ENCODE measurements at regions not wholly inside any gene's neighbourhood (a gene's known extent, or its start where the extent isn't known, plus 50 kb on each side); places are given as distances from the start of the nearest gene placed in this dataset.

DNA sequence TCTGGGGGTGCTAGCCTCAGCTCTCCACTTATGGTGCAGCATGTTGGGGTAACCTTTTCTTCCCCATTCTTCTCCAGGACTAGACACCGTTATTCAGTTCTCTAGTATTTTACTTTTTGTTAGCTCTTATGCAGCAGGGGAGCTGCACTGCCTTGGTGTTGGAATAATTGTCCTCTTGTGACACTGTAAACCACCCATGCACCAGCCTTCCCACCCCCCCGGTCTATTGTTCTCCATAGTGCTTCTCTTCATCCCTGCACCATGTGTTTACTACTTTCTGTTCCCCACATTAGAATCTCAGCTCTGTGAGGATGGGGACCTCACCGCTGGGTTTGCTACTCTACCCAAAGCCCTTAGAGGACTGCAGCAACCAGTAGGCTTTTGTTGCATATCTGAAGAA is 230.7 kb downstream of the RPS24 start:
- TF ChIP-seq, protein P1, sequence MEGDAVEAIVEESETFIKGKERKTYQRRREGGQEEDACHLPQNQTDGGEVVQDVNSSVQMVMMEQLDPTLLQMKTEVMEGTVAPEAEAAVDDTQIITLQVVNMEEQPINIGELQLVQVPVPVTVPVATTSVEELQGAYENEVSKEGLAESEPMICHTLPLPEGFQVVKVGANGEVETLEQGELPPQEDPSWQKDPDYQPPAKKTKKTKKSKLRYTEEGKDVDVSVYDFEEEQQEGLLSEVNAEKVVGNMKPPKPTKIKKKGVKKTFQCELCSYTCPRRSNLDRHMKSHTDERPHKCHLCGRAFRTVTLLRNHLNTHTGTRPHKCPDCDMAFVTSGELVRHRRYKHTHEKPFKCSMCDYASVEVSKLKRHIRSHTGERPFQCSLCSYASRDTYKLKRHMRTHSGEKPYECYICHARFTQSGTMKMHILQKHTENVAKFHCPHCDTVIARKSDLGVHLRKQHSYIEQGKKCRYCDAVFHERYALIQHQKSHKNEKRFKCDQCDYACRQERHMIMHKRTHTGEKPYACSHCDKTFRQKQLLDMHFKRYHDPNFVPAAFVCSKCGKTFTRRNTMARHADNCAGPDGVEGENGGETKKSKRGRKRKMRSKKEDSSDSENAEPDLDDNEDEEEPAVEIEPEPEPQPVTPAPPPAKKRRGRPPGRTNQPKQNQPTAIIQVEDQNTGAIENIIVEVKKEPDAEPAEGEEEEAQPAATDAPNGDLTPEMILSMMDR (conservative IDR thresholded peaks at IDR 0.05; ENCODE audit: low read depth, low read length) = no peak
- TF ChIP-seq EZH2 (IDR thresholded peaks at IDR 0.05; ENCODE audit: low read length, unreplicated experiment) (no peak), EZH2phosphoT487 (IDR thresholded peaks at IDR 0.05; ENCODE audit: borderline replicate concordance, low read length) (no peak)
- POLR2A ChIA-PET (ENCODE audit: unreplicated experiment) = no interaction called here
- ATAC-seq (no peak), DNase-seq (no peak)
- intact Hi-C loops (cut with micrococcal nuclease) = no loop called here
- Histone ChIP-seq H3K4me1 (ENCODE audit: insufficient read depth, low read length) (peaks cover 9% of the 10 kb centered on the region), H3K9me2 (replicated peaks; ENCODE audit: low read length) (no peaks in the 10 kb centered on the region), H4K20me1 (ENCODE audit: low read length) (no peaks in the 10 kb centered on the region), H3F3A (ENCODE audit: low read length, unreplicated experiment) (no peaks in the 10 kb centered on the region), H3K36me3 (ENCODE audit: low read depth, low read length) (no peaks in the 10 kb centered on the region), H3K27ac (ENCODE audit: low read length) (no peak overlapping the region), H3K27me3 (ENCODE audit: low read length) (no peaks in the 10 kb centered on the region), H3K9ac (ENCODE audit: low read length) (no peak overlapping the region), H2AFZ (ENCODE audit: low read length) (no peak overlapping the region), H3K9me3 (ENCODE audit: low read length) (no peaks in the 10 kb centered on the region), H3K4me2 (ENCODE audit: low read length) (no peak overlapping the region), H3K79me2 (ENCODE audit: low read length) (no peaks in the 10 kb centered on the region), H3K4me3 (ENCODE audit: low read length) (no peak overlapping the region)
- CTCF ChIA-PET = no interaction called here
- no TSS peak for BruUV-seq (replicated peaks)

DNA sequence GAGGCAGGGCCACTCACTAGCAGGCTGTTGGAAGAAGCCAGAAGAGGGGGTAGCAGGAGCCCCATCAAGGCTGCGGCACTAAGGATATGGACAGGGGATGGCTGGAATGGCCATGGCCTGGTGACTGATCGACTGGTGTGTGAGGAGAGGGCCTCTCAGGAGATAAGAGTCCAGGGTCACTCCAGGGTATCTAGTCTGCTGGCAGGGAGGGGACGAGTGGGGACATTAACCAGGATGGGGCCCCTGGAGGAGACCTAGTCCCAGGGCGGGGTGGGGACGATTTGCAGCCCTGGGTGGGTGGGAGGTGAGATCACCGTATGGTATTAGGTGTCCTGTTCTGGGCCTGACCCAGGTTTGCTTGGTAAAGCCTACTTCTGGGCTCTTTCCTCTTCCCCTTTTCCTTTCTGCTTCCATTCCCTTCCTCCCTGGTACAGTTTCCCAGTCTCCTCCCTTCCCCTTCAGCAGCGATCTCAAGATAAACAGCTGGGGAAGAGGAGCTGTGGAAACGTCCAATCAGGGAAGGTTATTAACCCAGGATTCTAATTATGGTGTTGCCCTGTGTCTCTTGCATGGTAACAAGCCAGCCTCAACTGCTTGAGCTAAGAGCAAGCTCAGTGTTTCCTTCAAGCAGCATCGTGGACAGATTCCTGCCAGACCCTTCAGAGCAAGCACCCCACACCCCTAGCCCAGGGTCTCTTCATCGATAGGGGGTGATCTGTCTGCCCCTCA is 233.2 kb downstream of the RPS24 start:
- Histone ChIP-seq H3K4me2 (ENCODE audit: low read length) (no peak overlapping the region), H3K4me3 (ENCODE audit: low read length) (no peak overlapping the region), H3K27me3 (ENCODE audit: low read length) (peaks cover 20% of the 10 kb centered on the region), H4K20me1 (ENCODE audit: low read length) (no peaks in the 10 kb centered on the region), H3K36me3 (ENCODE audit: low read depth, low read length) (no peaks in the 10 kb centered on the region), H3K4me1 (ENCODE audit: insufficient read depth, low read length) (peaks cover 9% of the 10 kb centered on the region), H3F3A (ENCODE audit: low read length, unreplicated experiment) (no peaks in the 10 kb centered on the region), H3K9me2 (replicated peaks; ENCODE audit: low read length) (no peaks in the 10 kb centered on the region), H3K79me2 (ENCODE audit: low read length) (no peaks in the 10 kb centered on the region), H3K9me3 (ENCODE audit: low read length) (no peaks in the 10 kb centered on the region), H3K9ac (ENCODE audit: low read length) (no peak overlapping the region), H3K27ac (ENCODE audit: low read length) (no peak overlapping the region), H2AFZ (ENCODE audit: low read length) (no peak overlapping the region)
- intact Hi-C loops (cut with micrococcal nuclease) = no loop called here
- TF ChIP-seq EZH2 (IDR thresholded peaks at IDR 0.05; ENCODE audit: low read length, unreplicated experiment) (no peak), EZH2phosphoT487 (IDR thresholded peaks at IDR 0.05; ENCODE audit: borderline replicate concordance, low read length) (no peak)
- TF ChIP-seq, protein P1 (conservative IDR thresholded peaks at IDR 0.05; ENCODE audit: low read depth, low read length) = no peak
- no TSS peak for BruUV-seq (replicated peaks)
- CTCF ChIA-PET = no interaction called here
- POLR2A ChIA-PET (ENCODE audit: unreplicated experiment) = no interaction called here
- ATAC-seq (no peak), DNase-seq (no peak)

DNA sequence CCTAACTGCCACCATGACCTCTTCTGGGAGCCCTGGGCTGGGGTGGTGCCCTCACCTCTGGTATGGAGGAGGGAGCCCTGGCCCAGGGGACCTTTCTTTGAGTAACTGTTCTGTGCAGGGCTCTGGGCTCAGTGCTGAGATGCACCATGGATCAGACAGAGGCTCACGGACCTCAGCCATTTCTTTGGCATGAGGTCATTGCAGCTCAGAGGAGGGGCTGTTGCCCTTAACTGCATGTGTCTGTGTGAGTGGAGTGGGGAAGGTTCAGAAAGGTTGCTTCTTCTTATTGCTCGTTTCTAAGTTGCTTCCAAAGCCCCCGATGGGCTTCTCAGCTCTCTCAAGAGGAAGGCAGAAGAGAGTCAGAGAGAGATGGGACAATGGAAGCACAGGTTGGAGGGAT is 233.9 kb downstream of the RPS24 start:
- H2AFZ ChIP-seq (ENCODE audit: low read length) = no peak overlapping the region
- DNase-seq (peak; percentile 43), ATAC-seq (peak; percentile 18; the same call in 1 of the 2 replicates)
- H4K20me1 ChIP-seq (ENCODE audit: low read length) = no peaks in the 10 kb centered on the region
- intact Hi-C loops (cut with micrococcal nuclease) = no loop called here
- no peak overlapping the region for H3K4me2 ChIP-seq (ENCODE audit: low read length)
- no peaks in the 10 kb centered on the region for H3F3A ChIP-seq (ENCODE audit: low read length, unreplicated experiment)
- no peaks in the 10 kb centered on the region for H3K9me3 ChIP-seq (ENCODE audit: low read length)
- H3K9ac ChIP-seq (ENCODE audit: low read length) = no peak overlapping the region
- peaks cover 27% of the 10 kb centered on the region for H3K27me3 ChIP-seq (ENCODE audit: low read length)
- CTCF ChIA-PET = no interaction called here
- TF ChIP-seq, protein P1 (conservative IDR thresholded peaks at IDR 0.05; ENCODE audit: low read depth, low read length) = no peak
- TF ChIP-seq EZH2phosphoT487 (IDR thresholded peaks at IDR 0.05; ENCODE audit: borderline replicate concordance, low read length) = no peak
- TF ChIP-seq EZH2 (IDR thresholded peaks at IDR 0.05; ENCODE audit: low read length, unreplicated experiment) = no peak
- peaks cover 9% of the 10 kb centered on the region for H3K4me1 ChIP-seq (ENCODE audit: insufficient read depth, low read length)
- no peak overlapping the region for H3K4me3 ChIP-seq (ENCODE audit: low read length)
- POLR2A ChIA-PET (ENCODE audit: unreplicated experiment) = no interaction called here
- no peaks in the 10 kb centered on the region for H3K79me2 ChIP-seq (ENCODE audit: low read length)
- no TSS peak for BruUV-seq (replicated peaks)
- H3K36me3 ChIP-seq (ENCODE audit: low read depth, low read length) = no peaks in the 10 kb centered on the region
- H3K27ac ChIP-seq (ENCODE audit: low read length) = no peak overlapping the region
- H3K9me2 ChIP-seq (replicated peaks; ENCODE audit: low read length) = no peaks in the 10 kb centered on the region

Measured in PC-3 (cell line).